Caco-2 (cell line): ENCODE measurements at regions not wholly inside any gene's neighbourhood (a gene's known extent, or its start where the extent isn't known, plus 50 kb on each side); places are given as distances from the start of the nearest gene placed in this dataset.

Experiments used
- BruUV-seq: library from RNA; stranded (reverse); fragments of 400-500 nt; replicated peaks from 2 replicates; lab custom pipeline; 2021; lab: Mats Ljungman, UMichigan
- CTCF ChIA-PET: fragments of 300-600 bp; sonication (Branson Sonifier 250); formaldehyde crosslinking; loops from one replicate; lab custom pipeline; 2022; ENCODE audit warnings: antibody characterized with exemption; lab: Charles Lee
- POLR2A ChIA-PET: fragments of 300-600 bp; sonication (Branson Sonifier 250); formaldehyde crosslinking; loops from one replicate; lab custom pipeline; 2022; ENCODE audit warnings: antibody characterized with exemption; lab: Charles Lee
- DNase-seq, 2 experiments: peaks; one replicate each; pipeline versions ENCODE4 v3.0.0 to v3.0.0-alpha.2; 2020 to 2022
- H3K27me3 ChIP-seq: replicated peaks from 2 replicates; pipeline ENCODE4 v1.6.0; 2011; ENCODE audit warnings: low read length; ENCODE audit not compliant: control insufficient read depth, insufficient read depth
- H3K36me3 ChIP-seq: 2 replicates; pipeline ENCODE4 v1.5.1; 2011; ENCODE audit warnings: low read length; ENCODE audit not compliant: control insufficient read depth, insufficient read depth
- H3K4me1 ChIP-seq: fragments of 250-450 bp; sonication (Bioruptor Pico); 2 replicates; pipeline ENCODE4 v1.5.1; 2020; ENCODE audit warnings: mild to moderate bottlenecking
- H3K4me3 ChIP-seq: 2 replicates; pipeline ENCODE4 v1.5.1; 2011; ENCODE audit warnings: low read depth, mild to moderate bottlenecking, control low read depth, low read length
- H3K9me3 ChIP-seq: fragments of 250-450 bp; sonication (Bioruptor Pico); 2 replicates; pipeline ENCODE4 v1.5.1; 2020; ENCODE audit warnings: mild to moderate bottlenecking, moderate library complexity
- H3K27ac Mint-ChIP-seq: one replicate; pipeline ENCODE4 v1.8.0; 2022; ENCODE audit warnings: mixed read lengths; ENCODE audit not compliant: unreplicated experiment
- H3K27me3 Mint-ChIP-seq: one replicate; pipeline ENCODE4 v1.8.0; 2022; ENCODE audit warnings: mixed read lengths; ENCODE audit not compliant: insufficient read depth, unreplicated experiment
- H3K36me3 Mint-ChIP-seq: one replicate; pipeline ENCODE4 v1.8.0; 2022; ENCODE audit warnings: mild to moderate bottlenecking, mixed read lengths; ENCODE audit not compliant: insufficient read depth, unreplicated experiment
- H3K4me1 Mint-ChIP-seq: one replicate; pipeline ENCODE4 v1.8.0; 2022; ENCODE audit warnings: low read depth, mixed read lengths; ENCODE audit not compliant: unreplicated experiment
- H3K4me3 Mint-ChIP-seq: one replicate; pipeline ENCODE4 v1.8.0; 2022; ENCODE audit warnings: mild to moderate bottlenecking, moderate library complexity, mixed read lengths; ENCODE audit not compliant: unreplicated experiment
- H3K9me3 Mint-ChIP-seq: one replicate; pipeline ENCODE4 v1.8.0; 2022; ENCODE audit warnings: mixed read lengths; ENCODE audit not compliant: unreplicated experiment
- intact Hi-C: fragments of 100-400 bp; cut with micrococcal nuclease; formaldehyde crosslinking; loops from one replicate; pipeline ENCODE4 v1.10.0; 2022; ENCODE audit not compliant: unreplicated experiment
- TF ChIP-seq, protein P1 (sequence below), 2 experiments: fragments of 200-600 bp in 1 of 2; IDR thresholded peaks; 1 replicate in 1 of 2; 2 replicates in 1 of 2; pipeline versions ENCODE4 v1.5.1 to v1.8.0; 2011 to 2022; ENCODE audit warnings: antibody characterized with exemption in 1 of 2, control low read depth in 1 of 2, inconsistent platforms in 1 of 2, low read depth in 1 of 2, low read length in 1 of 2, mild to moderate bottlenecking in 1 of 2, moderate library complexity in 1 of 2; ENCODE audit not compliant: insufficient read depth in 1 of 2, severe bottlenecking in 1 of 2, unreplicated experiment in 1 of 2

DNA sequence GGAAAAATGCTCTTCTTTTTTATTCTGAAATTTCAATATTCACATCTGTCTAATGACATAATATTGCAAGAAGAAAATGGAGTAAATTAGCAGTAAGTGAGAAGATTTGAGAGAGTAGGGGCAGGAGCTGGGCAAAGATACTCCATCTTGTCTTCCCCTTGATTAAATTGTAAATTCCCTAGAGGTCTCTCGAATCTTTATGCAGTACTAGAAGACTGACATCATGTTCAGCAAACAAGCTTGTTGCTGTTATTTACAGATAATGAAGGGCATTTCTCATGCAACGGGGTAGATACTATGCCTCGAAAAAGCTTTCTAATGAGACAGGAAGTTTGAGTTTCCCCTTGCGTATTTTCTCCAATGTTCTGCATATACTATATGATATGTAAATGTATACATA, 306.9 kb upstream of the PTCHD4 start:
- H3K4me3 Mint-ChIP-seq = no peak overlapping the region
- Histone ChIP-seq H3K4me1 (no peaks in the 10 kb centered on the region), H3K36me3 (no peaks in the 10 kb centered on the region), H3K27me3 (no peaks in the 10 kb centered on the region), H3K9me3 (no peaks in the 10 kb centered on the region), H3K4me3 (no peak overlapping the region)
- no peak for DNase-seq
- no peaks in the 10 kb centered on the region for H3K4me1 Mint-ChIP-seq
- intact Hi-C loops = no loop called here
- TF ChIP-seq, protein P1, sequence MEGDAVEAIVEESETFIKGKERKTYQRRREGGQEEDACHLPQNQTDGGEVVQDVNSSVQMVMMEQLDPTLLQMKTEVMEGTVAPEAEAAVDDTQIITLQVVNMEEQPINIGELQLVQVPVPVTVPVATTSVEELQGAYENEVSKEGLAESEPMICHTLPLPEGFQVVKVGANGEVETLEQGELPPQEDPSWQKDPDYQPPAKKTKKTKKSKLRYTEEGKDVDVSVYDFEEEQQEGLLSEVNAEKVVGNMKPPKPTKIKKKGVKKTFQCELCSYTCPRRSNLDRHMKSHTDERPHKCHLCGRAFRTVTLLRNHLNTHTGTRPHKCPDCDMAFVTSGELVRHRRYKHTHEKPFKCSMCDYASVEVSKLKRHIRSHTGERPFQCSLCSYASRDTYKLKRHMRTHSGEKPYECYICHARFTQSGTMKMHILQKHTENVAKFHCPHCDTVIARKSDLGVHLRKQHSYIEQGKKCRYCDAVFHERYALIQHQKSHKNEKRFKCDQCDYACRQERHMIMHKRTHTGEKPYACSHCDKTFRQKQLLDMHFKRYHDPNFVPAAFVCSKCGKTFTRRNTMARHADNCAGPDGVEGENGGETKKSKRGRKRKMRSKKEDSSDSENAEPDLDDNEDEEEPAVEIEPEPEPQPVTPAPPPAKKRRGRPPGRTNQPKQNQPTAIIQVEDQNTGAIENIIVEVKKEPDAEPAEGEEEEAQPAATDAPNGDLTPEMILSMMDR (IDR thresholded peaks at IDR 0.05; ENCODE audit: insufficient read depth in 1 of 2, low read depth in 1 of 2, low read length in 1 of 2, severe bottlenecking in 1 of 2, unreplicated experiment in 1 of 2) = no peak
- ChIA-PET CTCF (no interaction called here), POLR2A (no interaction called here)
- BruUV-seq = no TSS peak
- H3K27me3 Mint-ChIP-seq = no peaks in the 10 kb centered on the region
- no peaks in the 10 kb centered on the region for H3K9me3 Mint-ChIP-seq
- no peak overlapping the region for H3K27ac Mint-ChIP-seq
- no peaks in the 10 kb centered on the region for H3K36me3 Mint-ChIP-seq

DNA sequence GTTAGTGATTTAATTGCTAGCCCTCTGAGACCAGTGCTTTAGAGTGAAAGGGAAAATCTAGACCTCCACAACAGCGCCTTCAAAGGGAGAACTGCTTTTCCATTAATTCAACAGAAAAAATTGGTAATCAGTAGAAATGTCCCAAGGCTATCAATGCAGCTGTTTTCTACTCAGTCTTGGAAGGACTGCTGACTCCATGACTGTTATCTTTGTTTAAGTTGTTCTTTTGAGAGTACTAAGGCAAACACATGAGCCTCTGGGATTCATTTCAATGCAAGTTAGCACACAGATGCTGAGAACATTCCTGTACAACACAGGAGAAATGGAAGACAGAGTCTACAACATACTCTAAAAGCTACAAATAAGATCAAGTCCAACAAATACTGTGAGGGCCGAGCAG, 301.7 kb upstream of the PTCHD4 start:
- no peaks in the 10 kb centered on the region for H3K4me1 ChIP-seq
- intact Hi-C loops = no loop called here
- Mint-ChIP-seq H3K9me3 (no peaks in the 10 kb centered on the region), H3K27ac (no peak overlapping the region), H3K36me3 (no peaks in the 10 kb centered on the region), H3K4me1 (no peaks in the 10 kb centered on the region), H3K4me3 (no peak overlapping the region), H3K27me3 (no peaks in the 10 kb centered on the region)
- H3K27me3 ChIP-seq = no peaks in the 10 kb centered on the region
- BruUV-seq = no TSS peak
- no peaks in the 10 kb centered on the region for H3K36me3 ChIP-seq
- DNase-seq = no peak
- ChIA-PET POLR2A (no interaction called here), CTCF (no interaction called here)
- TF ChIP-seq, protein P1 (IDR thresholded peaks at IDR 0.05; ENCODE audit: insufficient read depth in 1 of 2, low read depth in 1 of 2, low read length in 1 of 2, severe bottlenecking in 1 of 2, unreplicated experiment in 1 of 2) = no peak
- H3K4me3 ChIP-seq = no peak overlapping the region
- no peaks in the 10 kb centered on the region for H3K9me3 ChIP-seq

DNA sequence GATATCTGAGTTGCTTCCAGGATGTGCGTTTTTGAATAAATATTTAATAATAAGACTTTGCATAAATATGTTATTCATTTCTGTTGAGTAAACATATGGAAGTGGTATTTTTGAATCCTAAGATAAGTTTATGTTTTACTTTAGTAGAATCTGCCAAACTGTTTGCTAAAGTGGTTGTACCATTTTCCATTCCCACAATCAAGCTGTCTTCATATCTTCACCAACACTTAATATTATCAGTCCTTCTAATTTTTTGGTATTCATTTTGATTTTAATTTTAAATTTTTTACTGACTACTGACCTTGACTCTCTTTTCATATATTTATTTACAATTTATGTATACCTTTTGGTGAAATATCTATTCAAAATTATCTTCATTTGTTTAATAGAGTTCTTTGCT, 293.9 kb upstream of the PTCHD4 start:
- no peak overlapping the region for H3K4me3 ChIP-seq
- no peaks in the 10 kb centered on the region for H3K4me1 ChIP-seq
- Mint-ChIP-seq H3K36me3 (no peaks in the 10 kb centered on the region), H3K4me3 (no peak overlapping the region), H3K4me1 (no peaks in the 10 kb centered on the region), H3K27ac (no peak overlapping the region), H3K9me3 (no peaks in the 10 kb centered on the region), H3K27me3 (peaks cover 3% of the 10 kb centered on the region)
- intact Hi-C loops = no loop called here
- peaks cover 5% of the 10 kb centered on the region; the same call in 1 of the 2 replicates for H3K9me3 ChIP-seq
- no TSS peak for BruUV-seq
- ChIA-PET POLR2A (no interaction called here), CTCF (no interaction called here)
- no peaks in the 10 kb centered on the region for H3K27me3 ChIP-seq
- no peak for DNase-seq
- H3K36me3 ChIP-seq = no peaks in the 10 kb centered on the region
- TF ChIP-seq, protein P1 (IDR thresholded peaks at IDR 0.05; ENCODE audit: insufficient read depth in 1 of 2, low read depth in 1 of 2, low read length in 1 of 2, severe bottlenecking in 1 of 2, unreplicated experiment in 1 of 2) = no peak
